H9 (cell line): ENCODE measurements at regions not wholly inside any gene's neighbourhood (a gene's known extent, or its start where the extent isn't known, plus 50 kb on each side); places are given as distances from the start of the nearest gene placed in this dataset.
A peak's percentile ranks its signal among the peaks of the same experiment; 100 is the strongest.

Source experiments
- DNase-seq: peaks from one replicate; pipeline ENCODE4 v3.0.0-alpha.2; 2017
- H2AFZ ChIP-seq: one replicate; pipeline ENCODE4 v1.6.1; 2013; ENCODE audit warnings: mild to moderate bottlenecking, low read length, control low read depth, moderate library complexity
- H2AK5ac ChIP-seq: 2 replicates; pipeline ENCODE4 v1.6.1; 2013; ENCODE audit warnings: low read length, control low read depth, mixed read lengths; ENCODE audit not compliant: insufficient read length
- H2BK120ac ChIP-seq: one replicate; pipeline ENCODE4 v1.6.1; 2013; ENCODE audit warnings: low read depth, mild to moderate bottlenecking, low read length, control low read depth, inconsistent platforms; ENCODE audit not compliant: poor library complexity, severe bottlenecking
- H2BK12ac ChIP-seq: 2 replicates; pipeline ENCODE4 v1.6.1; 2013; ENCODE audit warnings: low read length, control low read depth, mixed read lengths, low read depth; ENCODE audit not compliant: insufficient read length
- H2BK15ac ChIP-seq: 2 replicates; pipeline ENCODE4 v1.6.1; 2013; ENCODE audit warnings: low read depth, low read length, control low read depth
- H2BK20ac ChIP-seq: one replicate; pipeline ENCODE4 v1.6.1; 2013; ENCODE audit warnings: low read depth, mild to moderate bottlenecking, low read length, control low read depth, inconsistent platforms; ENCODE audit not compliant: poor library complexity, severe bottlenecking
- H2BK5ac ChIP-seq: 2 replicates; pipeline ENCODE4 v1.6.1; 2013; ENCODE audit warnings: low read length, control low read depth, mixed read lengths; ENCODE audit not compliant: insufficient read length
- H3K14ac ChIP-seq: 2 replicates; pipeline ENCODE4 v1.6.1; 2013; ENCODE audit warnings: low read length, control low read depth; ENCODE audit not compliant: insufficient read depth
- H3K18ac ChIP-seq: 2 replicates; pipeline ENCODE4 v1.6.1; 2013; ENCODE audit warnings: low read depth, mild to moderate bottlenecking, mixed read lengths, low read length, control low read depth; ENCODE audit not compliant: insufficient read length
- H3K23ac ChIP-seq: 2 replicates; pipeline ENCODE4 v1.6.1; 2013; ENCODE audit warnings: low read length, control low read depth, mixed read lengths, low read depth; ENCODE audit not compliant: insufficient read length
- H3K23me2 ChIP-seq: 2 replicates; pipeline ENCODE4 v1.6.1; 2013; ENCODE audit warnings: low read depth, mild to moderate bottlenecking, mixed read lengths, low read length, control low read depth; ENCODE audit not compliant: insufficient read length, poor library complexity, severe bottlenecking
- H3K27ac ChIP-seq: 2 replicates; pipeline ENCODE4 v1.5.1; 2013; ENCODE audit warnings: low read length, control low read depth, mixed read lengths, low read depth; ENCODE audit not compliant: insufficient read length
- H3K27me3 ChIP-seq: 2 replicates; pipeline ENCODE4 v1.6.1; 2013; ENCODE audit warnings: low read length, control low read depth, inconsistent platforms; ENCODE audit not compliant: insufficient read depth
- H3K4ac ChIP-seq: 2 replicates; pipeline ENCODE4 v1.6.1; 2013; ENCODE audit warnings: low read depth, mild to moderate bottlenecking, control low read depth, inconsistent platforms, low read length, moderate library complexity
- H3K4me1 ChIP-seq: 2 replicates; pipeline ENCODE4 v1.6.1; 2013; ENCODE audit warnings: low read length, control low read depth, inconsistent platforms; ENCODE audit not compliant: insufficient read depth
- H3K4me2 ChIP-seq: 2 replicates; pipeline ENCODE4 v1.6.1; 2013; ENCODE audit warnings: low read length, control low read depth, mixed read lengths; ENCODE audit not compliant: insufficient read length, insufficient read depth
- H3K56ac ChIP-seq: 2 replicates; pipeline ENCODE4 v1.6.1; 2013; ENCODE audit warnings: low read depth, mild to moderate bottlenecking, mixed read lengths, low read length, control low read depth; ENCODE audit not compliant: insufficient read length
- H3K79me1 ChIP-seq: 2 replicates; pipeline ENCODE4 v1.6.1; 2013; ENCODE audit warnings: low read depth, mild to moderate bottlenecking, moderate library complexity, low read length, control low read depth, inconsistent platforms; ENCODE audit not compliant: insufficient read depth, poor library complexity, severe bottlenecking
- H3K79me2 ChIP-seq: 2 replicates; pipeline ENCODE4 v1.6.1; 2013; ENCODE audit warnings: low read length, control low read depth, inconsistent platforms; ENCODE audit not compliant: insufficient read depth
- H3K9ac ChIP-seq: 2 replicates; pipeline ENCODE4 v1.6.1; 2013; ENCODE audit warnings: low read length, control low read depth, mixed read lengths; ENCODE audit not compliant: insufficient read length; ENCODE audit errors: extremely low read depth
- H3K9me3 ChIP-seq: one replicate; pipeline ENCODE4 v1.6.1; 2013; ENCODE audit warnings: low read depth, low read length, inconsistent platforms; ENCODE audit not compliant: control insufficient read depth
- H3T11ph ChIP-seq: one replicate; pipeline ENCODE4 v1.6.1; 2013; ENCODE audit warnings: mild to moderate bottlenecking, low read length, control low read depth, inconsistent platforms
- H4K20me1 ChIP-seq: one replicate; pipeline ENCODE4 v1.6.1; 2013; ENCODE audit not compliant: control insufficient read depth, insufficient read length, insufficient read depth
- H4K5ac ChIP-seq: 2 replicates; pipeline ENCODE4 v1.6.1; 2013; ENCODE audit warnings: low read depth, mild to moderate bottlenecking, mixed read lengths, low read length, control low read depth; ENCODE audit not compliant: insufficient read length
- H4K8ac ChIP-seq: replicated peaks from 2 replicates; pipeline ENCODE4 v1.6.1; 2013; ENCODE audit warnings: low read length, control low read depth, mixed read lengths, low read depth; ENCODE audit not compliant: insufficient read length
- H4K91ac ChIP-seq: 2 replicates; pipeline ENCODE4 v1.6.1; 2013; ENCODE audit warnings: low read depth, mild to moderate bottlenecking, moderate library complexity, mixed read lengths, low read length, control low read depth; ENCODE audit not compliant: insufficient read length
- H3K27ac Mint-ChIP-seq, 3 experiments: 2 replicates in 2 of 3; 3 replicates in 1 of 3; pipeline ENCODE4 v1.8.0; 2020 to 2021; ENCODE audit warnings: mixed read lengths in 3 of 3, mild to moderate bottlenecking in 1 of 3, moderate library complexity in 1 of 3
- H3K27me3 Mint-ChIP-seq: 2 replicates; pipeline ENCODE4 v1.8.0; 2021; ENCODE audit warnings: low read depth, mild to moderate bottlenecking, moderate library complexity, mixed read lengths
- H3K36me3 Mint-ChIP-seq, 3 experiments: 2 replicates in 2 of 3; 3 replicates in 1 of 3; pipeline ENCODE4 v1.8.0; 2020 to 2021; ENCODE audit warnings: low read depth in 3 of 3, mixed read lengths in 3 of 3; ENCODE audit not compliant: insufficient read depth in 1 of 3
- H3K4me1 Mint-ChIP-seq, 2 experiments: 2 replicates each; pipeline ENCODE4 v1.8.0; 2020; ENCODE audit warnings: mixed read lengths in 2 of 2
- H3K4me3 Mint-ChIP-seq, 2 experiments: 2 replicates in 1 of 2; 3 replicates in 1 of 2; pipeline ENCODE4 v1.8.0; 2020 to 2021; ENCODE audit warnings: mild to moderate bottlenecking in 2 of 2, mixed read lengths in 2 of 2, moderate library complexity in 1 of 2
- H3K9me3 Mint-ChIP-seq, 2 experiments: 2 replicates in 1 of 2; 3 replicates in 1 of 2; pipeline ENCODE4 v1.8.0; 2020; ENCODE audit warnings: mild to moderate bottlenecking in 2 of 2, mixed read lengths in 2 of 2, moderate library complexity in 1 of 2
- WGBS: extraction: QIAGEN DNeasy Blood & Tissue Kit; methylation state at CpG from one replicate; pipeline ENCODE4 v1.1.7; 2013; ENCODE audit warnings: missing lambda C conversion rate, low lambda C conversion rate, mixed read lengths; ENCODE audit not compliant: insufficient read length; ENCODE audit errors: extremely low coverage; 5-methylcytosine and 5-hydroxymethylcytosine counted together
- TF ChIP-seq, protein P1 (sequence below): fragments of 200-600 bp; sonication (generic); conservative IDR thresholded peaks from 3 replicates; pipeline ENCODE4 v1.8.0; 2021; ENCODE audit warnings: antibody characterized with exemption, mild to moderate bottlenecking

DNA sequence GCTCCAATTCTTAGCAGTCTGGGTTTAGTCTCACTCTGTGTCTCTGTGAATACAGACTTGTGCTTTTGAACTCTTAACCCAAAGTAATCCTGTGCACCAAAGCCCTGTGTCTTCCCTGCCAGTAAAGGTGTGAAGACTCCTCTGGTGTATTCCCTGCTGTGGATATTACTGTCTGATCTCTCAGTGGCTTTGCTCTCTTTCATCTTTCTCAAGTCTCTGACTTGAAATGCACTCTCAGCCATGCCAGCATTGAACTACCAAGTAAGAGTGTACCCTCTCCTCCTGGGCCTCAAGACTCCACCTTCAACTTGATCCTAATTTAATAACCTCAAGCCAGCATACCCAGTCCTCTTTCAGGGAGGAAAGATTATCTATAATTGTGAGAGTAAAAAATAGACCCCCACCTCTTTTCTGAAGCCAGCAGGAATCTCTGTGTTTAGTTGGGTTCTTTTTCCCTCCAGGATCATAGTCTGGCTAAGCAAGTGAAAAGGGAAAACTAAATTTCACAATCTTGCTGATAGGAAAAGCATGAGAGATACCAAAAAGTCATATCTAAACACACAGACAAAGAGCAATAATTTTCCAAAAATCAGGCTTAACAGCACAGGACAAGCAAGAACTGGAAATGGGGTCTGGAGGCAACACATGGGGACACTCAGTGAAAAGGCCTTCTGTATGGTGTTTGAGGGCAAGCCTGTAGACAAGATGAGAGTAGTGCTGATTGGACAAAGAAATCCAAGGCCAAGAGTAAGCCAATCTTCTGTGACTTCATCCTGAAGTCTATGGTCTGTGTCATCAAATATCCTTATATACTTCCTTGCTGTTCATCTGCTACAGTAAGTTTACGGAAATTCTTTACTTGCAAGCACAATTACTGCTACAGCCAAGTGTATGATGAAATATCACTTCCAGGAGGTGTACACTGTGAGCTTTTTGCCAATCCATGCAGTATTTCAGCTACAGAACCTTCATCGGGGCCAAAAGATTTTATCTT is 296.1 kb upstream of the TGFBR2 start:
- H4K20me1 ChIP-seq: no peaks in the 10 kb centered on the region
- no peak overlapping the region for H3K4ac ChIP-seq
- no peaks in the 10 kb centered on the region for H3K9me3 ChIP-seq
- H2BK5ac ChIP-seq: no peak overlapping the region
- H2BK12ac ChIP-seq: no peak overlapping the region
- H4K91ac ChIP-seq: no peak overlapping the region
- no peak overlapping the region for H2BK20ac ChIP-seq
- no peaks in the 10 kb centered on the region for H3K23me2 ChIP-seq
- no peak for DNase-seq
- H4K5ac ChIP-seq: no peak overlapping the region
- H3K4me1 ChIP-seq: no peaks in the 10 kb centered on the region
- no peak overlapping the region for H3K18ac ChIP-seq
- Mint-ChIP-seq H3K4me3 (no peak overlapping the region), H3K36me3 (no peaks in the 10 kb centered on the region; a peak in 3 of 7 replicates), H3K27me3 (no peaks in the 10 kb centered on the region), H3K9me3 (no peaks in the 10 kb centered on the region; a peak in 3 of 5 replicates), H3K4me1 (peaks cover 0 to 2% of the 10 kb centered on the region in 2 experiments; a peak in 1 of 4 replicates), H3K27ac (peak overlapping the region in 1 of 3 experiments; percentile 24; a peak in 2 of 7 replicates)
- no CpG with 5 or more reads among the region's 2 CpGs for WGBS
- H3K14ac ChIP-seq: no peak overlapping the region
- H3K23ac ChIP-seq: no peak overlapping the region
- no peak overlapping the region for H2AFZ ChIP-seq
- no peaks in the 10 kb centered on the region for H3K27me3 ChIP-seq
- H2AK5ac ChIP-seq: no peak overlapping the region
- no peak overlapping the region for H2BK120ac ChIP-seq
- H3K9ac ChIP-seq: no peak overlapping the region
- H4K8ac ChIP-seq: no peak overlapping the region
- no peak overlapping the region for H3K4me2 ChIP-seq
- no peak overlapping the region for H3K27ac ChIP-seq
- H3K56ac ChIP-seq: no peak overlapping the region
- H3K79me2 ChIP-seq: no peaks in the 10 kb centered on the region
- no peak overlapping the region for H2BK15ac ChIP-seq
- TF ChIP-seq, protein P1, sequence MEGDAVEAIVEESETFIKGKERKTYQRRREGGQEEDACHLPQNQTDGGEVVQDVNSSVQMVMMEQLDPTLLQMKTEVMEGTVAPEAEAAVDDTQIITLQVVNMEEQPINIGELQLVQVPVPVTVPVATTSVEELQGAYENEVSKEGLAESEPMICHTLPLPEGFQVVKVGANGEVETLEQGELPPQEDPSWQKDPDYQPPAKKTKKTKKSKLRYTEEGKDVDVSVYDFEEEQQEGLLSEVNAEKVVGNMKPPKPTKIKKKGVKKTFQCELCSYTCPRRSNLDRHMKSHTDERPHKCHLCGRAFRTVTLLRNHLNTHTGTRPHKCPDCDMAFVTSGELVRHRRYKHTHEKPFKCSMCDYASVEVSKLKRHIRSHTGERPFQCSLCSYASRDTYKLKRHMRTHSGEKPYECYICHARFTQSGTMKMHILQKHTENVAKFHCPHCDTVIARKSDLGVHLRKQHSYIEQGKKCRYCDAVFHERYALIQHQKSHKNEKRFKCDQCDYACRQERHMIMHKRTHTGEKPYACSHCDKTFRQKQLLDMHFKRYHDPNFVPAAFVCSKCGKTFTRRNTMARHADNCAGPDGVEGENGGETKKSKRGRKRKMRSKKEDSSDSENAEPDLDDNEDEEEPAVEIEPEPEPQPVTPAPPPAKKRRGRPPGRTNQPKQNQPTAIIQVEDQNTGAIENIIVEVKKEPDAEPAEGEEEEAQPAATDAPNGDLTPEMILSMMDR: no peak
- no peak overlapping the region for H3T11ph ChIP-seq
- no peaks in the 10 kb centered on the region for H3K79me1 ChIP-seq
